Breast epithelium (tissue), 4 donors: ENCODE measurements at regions not wholly inside any gene's neighbourhood (a gene's known extent, or its start where the extent isn't known, plus 50 kb on each side); places are given as distances from the start of the nearest gene placed in this dataset.

Experiments
- DNase-seq, 2 donors: peaks; one replicate each; pipeline ENCODE4 v3.0.0-alpha.2; 2019; ENCODE audit warnings: low spot score in 2 of 2
- H3K27ac ChIP-seq, 2 donors: fragments of 200-600 bp; sonication (generic) in 1 of 2; one replicate each; pipeline ENCODE4 v1.5.1; 2016 to 2019; ENCODE audit warnings: mild to moderate bottlenecking in 1 of 2
- H3K27me3 ChIP-seq, 2 donors: fragments of 200-600 bp; sonication (generic) in 1 of 2; one replicate each; pipeline versions ENCODE4 v1.5.1 to v1.6.0; 2017 to 2019; ENCODE audit warnings: control low read depth in 1 of 2, mild to moderate bottlenecking in 1 of 2
- H3K36me3 ChIP-seq: fragments of 200-600 bp; one replicate; pipeline ENCODE4 v1.5.1; 2019
- H3K4me1 ChIP-seq, 2 donors: fragments of 200-600 bp; sonication (generic); one replicate each; pipeline ENCODE4 v1.5.1; 2016 to 2019; ENCODE audit warnings: control low read depth in 1 of 2
- H3K4me3 ChIP-seq, 3 donors: fragments of 200-600 bp; sonication (generic); 1 replicate in 2 of 3; 2 replicates in 1 of 3; pipeline ENCODE4 v1.5.1; 2016 to 2019; ENCODE audit warnings: mild to moderate bottlenecking in 3 of 3, moderate library complexity in 2 of 3
- H3K9me3 ChIP-seq, 2 donors: fragments of 200-600 bp; sonication (generic) in 1 of 2; one replicate each; pipeline ENCODE4 v1.5.1; 2016 to 2019; ENCODE audit warnings: control low read depth in 1 of 2
- POLR2A ChIP-seq: fragments of 450-650 bp; IDR thresholded peaks from one replicate; pipeline ENCODE4 v1.6.1; 2016; ENCODE audit warnings: antibody characterized with exemption, mild to moderate bottlenecking, moderate library complexity
- POLR2AphosphoS5 ChIP-seq, 3 donors: sonication (generic); formaldehyde crosslinking; IDR thresholded peaks; one replicate each; pipeline ENCODE4 v1.6.1; 2017; ENCODE audit warnings: antibody characterized with exemption in 3 of 3
- intact Hi-C: fragments of 100-400 bp; cut with DNase I; formaldehyde crosslinking; loops from one replicate; pipeline ENCODE4 v1.15.1; 2023; ENCODE audit warnings: low total_unique reads
- TF ChIP-seq, protein P1 (sequence below), 3 donors: fragments of 450-650 bp; IDR thresholded peaks; one replicate each; pipeline ENCODE4 v1.5.1; 2016 to 2017; ENCODE audit warnings: antibody characterized with exemption in 3 of 3, mild to moderate bottlenecking in 3 of 3, moderate library complexity in 3 of 3

DNA sequence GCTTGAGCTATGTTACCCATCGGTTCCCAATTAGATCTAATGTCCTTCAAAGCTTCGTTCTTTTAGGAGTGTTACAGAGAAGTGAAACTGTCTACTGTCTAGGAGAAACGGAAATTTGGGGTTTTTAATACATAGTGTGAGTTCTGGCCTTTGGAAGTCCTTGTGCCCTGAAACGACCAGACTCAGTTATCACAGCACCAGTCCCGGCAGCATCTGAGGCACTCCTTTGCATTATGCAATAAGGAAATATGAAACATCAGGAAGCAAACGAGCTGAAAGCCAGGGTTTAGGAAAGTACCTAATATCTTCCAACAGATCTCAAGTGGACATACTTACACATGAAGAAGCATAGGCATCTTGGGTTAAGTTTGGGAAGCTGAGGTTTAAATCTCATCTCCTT, 61.8 kb upstream of the ADGRF1 start:
- TF ChIP-seq POLR2AphosphoS5 (IDR thresholded peaks at IDR 0.05) (no peak), POLR2A (no peak)
- TF ChIP-seq, protein P1, sequence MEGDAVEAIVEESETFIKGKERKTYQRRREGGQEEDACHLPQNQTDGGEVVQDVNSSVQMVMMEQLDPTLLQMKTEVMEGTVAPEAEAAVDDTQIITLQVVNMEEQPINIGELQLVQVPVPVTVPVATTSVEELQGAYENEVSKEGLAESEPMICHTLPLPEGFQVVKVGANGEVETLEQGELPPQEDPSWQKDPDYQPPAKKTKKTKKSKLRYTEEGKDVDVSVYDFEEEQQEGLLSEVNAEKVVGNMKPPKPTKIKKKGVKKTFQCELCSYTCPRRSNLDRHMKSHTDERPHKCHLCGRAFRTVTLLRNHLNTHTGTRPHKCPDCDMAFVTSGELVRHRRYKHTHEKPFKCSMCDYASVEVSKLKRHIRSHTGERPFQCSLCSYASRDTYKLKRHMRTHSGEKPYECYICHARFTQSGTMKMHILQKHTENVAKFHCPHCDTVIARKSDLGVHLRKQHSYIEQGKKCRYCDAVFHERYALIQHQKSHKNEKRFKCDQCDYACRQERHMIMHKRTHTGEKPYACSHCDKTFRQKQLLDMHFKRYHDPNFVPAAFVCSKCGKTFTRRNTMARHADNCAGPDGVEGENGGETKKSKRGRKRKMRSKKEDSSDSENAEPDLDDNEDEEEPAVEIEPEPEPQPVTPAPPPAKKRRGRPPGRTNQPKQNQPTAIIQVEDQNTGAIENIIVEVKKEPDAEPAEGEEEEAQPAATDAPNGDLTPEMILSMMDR (IDR thresholded peaks at IDR 0.05), result no peak
- intact Hi-C loops, result no loop called here
- DNase-seq, result no peak
- H3K36me3 ChIP-seq, result no peaks in the 10 kb centered on the region
- H3K27me3 ChIP-seq, result no peaks in the 10 kb centered on the region
- no peaks in the 10 kb centered on the region for H3K9me3 ChIP-seq
- H3K27ac ChIP-seq, result no peak overlapping the region
- H3K4me3 ChIP-seq, result no peak overlapping the region
- H3K4me1 ChIP-seq, result no peaks in the 10 kb centered on the region

DNA sequence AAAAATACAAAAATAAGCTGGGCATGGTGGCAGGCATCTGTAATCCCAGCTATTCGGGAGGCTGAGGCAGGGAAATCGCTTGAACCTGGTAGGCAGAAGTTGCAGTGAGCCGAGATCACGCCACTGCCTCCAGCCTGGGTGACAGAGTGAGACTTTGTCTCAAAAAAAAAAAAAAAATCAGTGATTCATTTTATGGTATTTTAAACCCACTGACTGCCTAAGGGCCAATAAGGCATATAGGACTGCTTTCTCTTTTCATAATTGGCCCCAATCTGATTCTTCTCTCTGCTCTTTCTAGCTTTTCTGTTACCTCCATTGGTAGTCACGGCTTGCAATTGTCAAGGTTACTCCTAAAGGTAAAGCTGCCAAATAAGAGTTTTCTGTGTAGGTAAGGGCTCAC, 60.2 kb upstream of the ADGRF1 start:
- no peak for DNase-seq
- intact Hi-C loops, result no loop called here

DNA sequence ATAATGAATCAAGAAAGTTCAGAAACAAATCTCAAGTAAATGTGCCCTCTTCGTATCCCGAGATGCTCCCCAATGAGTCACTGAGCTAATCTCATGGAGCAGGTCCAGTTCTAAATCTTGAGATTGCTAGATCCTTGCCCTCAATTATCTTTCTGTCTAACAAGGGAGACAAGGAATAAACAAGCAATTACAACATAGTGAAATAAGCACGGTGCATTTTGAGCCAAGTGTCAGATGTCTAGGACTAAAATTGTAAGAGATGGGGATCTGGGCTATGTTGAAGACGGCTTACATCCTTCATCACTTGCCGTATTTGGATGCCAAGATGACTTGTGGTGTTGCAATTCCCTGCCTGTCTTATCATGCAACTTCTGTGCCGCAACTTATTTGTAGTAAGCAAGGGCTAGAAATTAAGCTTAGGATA, 56.5 kb upstream of the ADGRF1 start:
- DNase-seq, result no peak
- Histone ChIP-seq H3K9me3 (no peaks in the 10 kb centered on the region), H3K36me3 (no peaks in the 10 kb centered on the region), H3K4me1 (peaks cover 0 to 8% of the 10 kb centered on the region in 2 donors), H3K4me3 (no peak overlapping the region), H3K27ac (no peak overlapping the region), H3K27me3 (no peaks in the 10 kb centered on the region)
- TF ChIP-seq POLR2AphosphoS5 (IDR thresholded peaks at IDR 0.05), result peak in 2 of 3 donors; percentile 78 to 96
- TF ChIP-seq, protein P1 (IDR thresholded peaks at IDR 0.05), result no peak
- intact Hi-C loops, result no loop called here

More for the DNA sequence above, 60.2 kb upstream of the ADGRF1 start:
- H3K9me3 ChIP-seq, result no peaks in the 10 kb centered on the region
- no peak overlapping the region for H3K27ac ChIP-seq
- no peaks in the 10 kb centered on the region for H3K27me3 ChIP-seq
- no peaks in the 10 kb centered on the region for H3K4me1 ChIP-seq
- no peaks in the 10 kb centered on the region for H3K36me3 ChIP-seq
- no peak overlapping the region for H3K4me3 ChIP-seq
- TF ChIP-seq, protein P1 (IDR thresholded peaks at IDR 0.05), result no peak

DNA sequence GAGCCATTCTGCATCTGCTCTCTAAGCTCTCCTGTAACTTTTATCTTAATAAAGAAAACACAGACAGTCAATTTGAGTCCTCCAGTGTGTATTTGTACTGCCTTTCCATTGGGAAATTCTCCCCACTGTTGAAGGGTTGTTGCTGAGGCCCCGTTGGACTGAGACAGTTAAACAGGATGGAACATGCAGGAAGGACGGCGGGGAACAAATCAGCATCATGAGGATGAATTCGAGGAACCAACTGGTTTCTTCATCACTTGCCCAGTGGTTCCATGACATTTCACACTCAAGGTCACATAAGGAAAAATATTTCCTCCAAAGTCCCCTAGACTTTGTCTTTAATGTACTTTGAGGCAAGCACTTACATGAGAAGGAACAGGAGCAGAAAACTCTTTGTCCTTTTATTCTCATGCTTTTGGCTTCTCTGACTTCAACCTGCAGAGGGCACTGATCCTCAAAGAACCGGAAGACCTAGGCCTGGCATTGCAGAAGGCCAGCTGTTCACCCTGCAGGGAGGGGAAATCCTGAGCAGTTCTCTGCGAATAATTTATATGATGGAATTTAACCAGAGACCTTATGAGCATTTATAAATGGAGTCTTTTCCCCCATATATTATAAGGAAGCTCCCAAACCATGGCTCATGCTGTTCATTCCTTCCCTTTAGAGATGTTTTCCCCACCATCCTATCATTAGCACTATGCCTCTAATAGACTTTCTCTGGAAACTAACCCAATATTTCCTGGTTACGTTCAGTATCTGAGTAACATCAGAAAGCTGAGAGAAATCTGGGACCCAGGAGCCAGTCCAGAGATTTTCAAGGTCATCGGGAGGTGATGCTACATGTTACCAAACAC, 55.2 kb upstream of the ADGRF1 start:
- H3K4me3 ChIP-seq, result no peak overlapping the region
- H3K9me3 ChIP-seq, result no peaks in the 10 kb centered on the region
- no peaks in the 10 kb centered on the region for H3K27me3 ChIP-seq
- peaks cover 0 to 8% of the 10 kb centered on the region in 2 donors for H3K4me1 ChIP-seq
- DNase-seq, result peak in 1 of 2 donors; percentile 31
- H3K27ac ChIP-seq, result peak overlapping the region; percentile 8 to 12
- intact Hi-C loops, result no loop called here
- TF ChIP-seq, protein P1 (IDR thresholded peaks at IDR 0.05), result peak in 2 of 3 donors; percentile 54 to 65
- TF ChIP-seq POLR2AphosphoS5 (IDR thresholded peaks at IDR 0.05), result peak in 1 of 3 donors; percentile 37
- TF ChIP-seq POLR2A, result no peak
- H3K36me3 ChIP-seq, result no peaks in the 10 kb centered on the region

DNA sequence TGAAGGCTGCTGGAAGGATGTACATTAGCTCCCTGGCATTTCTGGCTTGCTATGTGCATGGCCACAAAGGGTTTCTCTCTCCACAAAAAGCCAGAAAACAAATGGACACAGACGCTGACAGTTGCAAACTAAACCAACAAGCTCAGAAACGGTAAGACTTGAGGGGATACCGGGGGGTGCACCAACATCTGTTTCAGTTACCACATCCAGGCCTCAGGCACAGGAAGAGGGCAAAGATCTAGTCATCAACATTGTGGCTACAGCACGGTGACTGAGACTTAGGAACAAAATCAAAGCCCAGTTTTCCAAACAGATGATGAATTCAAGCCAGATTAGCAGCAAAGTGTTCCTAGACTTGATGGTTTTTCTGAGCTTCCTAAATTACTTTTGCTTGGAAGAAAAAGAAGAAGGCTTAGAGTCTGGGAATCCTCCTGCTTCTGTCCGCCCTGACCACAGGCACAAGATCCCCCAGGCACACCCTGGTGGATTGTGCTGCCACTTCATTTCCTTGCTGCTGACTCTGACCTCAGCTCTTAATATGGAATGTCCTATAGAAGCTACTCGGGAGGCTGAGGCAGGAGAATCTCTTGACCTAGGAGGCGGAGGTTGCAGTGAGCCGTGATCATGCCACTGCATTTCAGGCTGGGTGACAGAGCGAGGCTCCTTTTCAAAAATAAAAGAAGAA, 54.2 kb upstream of the ADGRF1 start:
- intact Hi-C loops, result no loop called here
- Histone ChIP-seq H3K9me3 (no peaks in the 10 kb centered on the region), H3K36me3 (no peaks in the 10 kb centered on the region), H3K27ac (no peak overlapping the region), H3K4me1 (peaks cover 0 to 8% of the 10 kb centered on the region in 2 donors), H3K4me3 (no peak overlapping the region), H3K27me3 (no peaks in the 10 kb centered on the region)
- DNase-seq, result no peak
- no peak for TF ChIP-seq POLR2A
- TF ChIP-seq, protein P1 (IDR thresholded peaks at IDR 0.05), result no peak
